ENCODE measurements at regions not wholly inside any gene's neighbourhood (a gene's known extent, or its start where the extent isn't known, plus 50 kb on each side); places are given as distances from the start of the nearest gene placed in this dataset.

- no peak for TF ChIP-seq EZH2 (IDR thresholded peaks at IDR 0.05; ENCODE audit: borderline replicate concordance, insufficient read depth, low read length, poor library complexity, severe bottlenecking)
- TF ChIP-seq EP300 (conservative IDR thresholded peaks at IDR 0.05; ENCODE audit: poor library complexity, severe bottlenecking), result no peak
- no peak for TF ChIP-seq CTCF (IDR thresholded peaks at IDR 0.05; ENCODE audit: poor library complexity, severe bottlenecking)
- TF ChIP-seq MXI1 (conservative IDR thresholded peaks at IDR 0.05; ENCODE audit: poor library complexity, severe bottlenecking), result no peak
- TF ChIP-seq REST (IDR thresholded peaks at IDR 0.05; ENCODE audit: borderline replicate concordance), result no peak
- no peak for TF ChIP-seq TAF1 (IDR thresholded peaks at IDR 0.05; ENCODE audit: low read depth)
Observed at GRCh38 chr12:22759769-22760674, 135.1 kb downstream of the ETNK1 start.

Measured in neural cell (in vitro differentiated cells).